ENCODE measurements at regions not wholly inside any gene's neighbourhood (a gene's known extent, or its start where the extent isn't known, plus 50 kb on each side); places are given as distances from the start of the nearest gene placed in this dataset.

DNA sequence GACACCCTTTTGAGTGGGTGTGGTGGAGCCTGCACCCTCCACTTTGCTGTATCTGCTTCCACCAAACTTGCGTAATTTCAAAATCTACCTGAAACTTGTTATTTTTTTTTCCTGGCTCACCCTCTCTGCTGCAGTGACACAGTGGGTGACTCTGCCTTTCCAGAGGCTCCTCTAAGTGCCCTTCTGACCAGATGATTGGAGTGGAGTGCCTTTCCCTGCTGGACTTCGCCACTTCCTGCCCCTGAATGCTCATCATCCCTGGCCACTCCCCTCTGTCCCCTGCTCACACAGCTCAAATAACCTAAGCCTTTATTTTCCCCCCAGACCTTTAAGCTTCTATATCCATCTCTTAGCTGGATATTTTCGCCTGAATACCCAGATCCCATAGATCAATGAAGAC, 777.5 kb upstream of the ID2 start:
- Histone ChIP-seq H3K9me3 (ENCODE audit: control insufficient read depth, low read length) (no peaks in the 10 kb centered on the region), H3K27me3 (ENCODE audit: control insufficient read depth, insufficient read depth, low read length, poor library complexity, severe bottlenecking) (no peaks in the 10 kb centered on the region), H3K4me3 (ENCODE audit: low read length) (no peak overlapping the region), H3K4me1 (ENCODE audit: control insufficient read depth, insufficient read depth, low read length) (peaks cover 9% of the 10 kb centered on the region), H3K36me3 (ENCODE audit: control insufficient read depth, insufficient read depth, low read length) (no peaks in the 10 kb centered on the region), H3K9ac (ENCODE audit: extremely low read depth, low read length, poor library complexity, severe bottlenecking) (no peak overlapping the region), H3K27ac (ENCODE audit: low read depth, low read length) (no peak overlapping the region)
- Mint-ChIP-seq H3K36me3 (ENCODE audit: low read depth) (no peaks in the 10 kb centered on the region), H3K27ac (no peak overlapping the region), H3K9me3 (no peaks in the 10 kb centered on the region), H3K4me3 (no peak overlapping the region), H3K27me3 (ENCODE audit: insufficient read depth) (peaks cover 3% of the 10 kb centered on the region), H3K4me1 (peaks cover 21% of the 10 kb centered on the region)
- TF ChIP-seq, protein P1, sequence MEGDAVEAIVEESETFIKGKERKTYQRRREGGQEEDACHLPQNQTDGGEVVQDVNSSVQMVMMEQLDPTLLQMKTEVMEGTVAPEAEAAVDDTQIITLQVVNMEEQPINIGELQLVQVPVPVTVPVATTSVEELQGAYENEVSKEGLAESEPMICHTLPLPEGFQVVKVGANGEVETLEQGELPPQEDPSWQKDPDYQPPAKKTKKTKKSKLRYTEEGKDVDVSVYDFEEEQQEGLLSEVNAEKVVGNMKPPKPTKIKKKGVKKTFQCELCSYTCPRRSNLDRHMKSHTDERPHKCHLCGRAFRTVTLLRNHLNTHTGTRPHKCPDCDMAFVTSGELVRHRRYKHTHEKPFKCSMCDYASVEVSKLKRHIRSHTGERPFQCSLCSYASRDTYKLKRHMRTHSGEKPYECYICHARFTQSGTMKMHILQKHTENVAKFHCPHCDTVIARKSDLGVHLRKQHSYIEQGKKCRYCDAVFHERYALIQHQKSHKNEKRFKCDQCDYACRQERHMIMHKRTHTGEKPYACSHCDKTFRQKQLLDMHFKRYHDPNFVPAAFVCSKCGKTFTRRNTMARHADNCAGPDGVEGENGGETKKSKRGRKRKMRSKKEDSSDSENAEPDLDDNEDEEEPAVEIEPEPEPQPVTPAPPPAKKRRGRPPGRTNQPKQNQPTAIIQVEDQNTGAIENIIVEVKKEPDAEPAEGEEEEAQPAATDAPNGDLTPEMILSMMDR (conservative IDR thresholded peaks at IDR 0.05) = no peak
- DNase-seq = no peak
- 93 to 100% methylated on average over 3 of the region's 3 CpGs for WGBS, 2 experiments (ENCODE audit: insufficient coverage in 1 of 2, insufficient read length in 1 of 2)

DNA sequence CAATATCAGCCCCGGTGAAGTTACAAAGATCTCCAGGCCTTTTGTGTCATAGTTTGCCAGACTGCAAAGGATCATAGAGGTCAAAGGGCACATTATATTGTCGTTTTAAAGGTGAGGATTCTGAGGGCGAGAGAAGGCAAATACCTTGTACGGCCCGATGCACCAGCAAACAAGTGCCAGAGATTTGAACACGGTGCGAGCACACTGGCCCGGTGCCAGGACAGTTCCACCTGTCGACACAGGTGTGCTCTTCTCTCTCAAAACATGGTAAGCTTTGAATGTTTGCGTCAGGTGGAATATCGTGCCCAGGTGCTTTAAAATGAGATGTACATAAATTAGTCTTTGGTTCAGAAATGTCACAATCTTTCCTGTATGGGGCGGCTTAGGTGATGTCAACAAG, 776.1 kb upstream of the ID2 start:
- no peaks in the 10 kb centered on the region for H3K4me1 ChIP-seq (ENCODE audit: control insufficient read depth, insufficient read depth, low read length)
- H3K36me3 ChIP-seq (ENCODE audit: control insufficient read depth, insufficient read depth, low read length) = no peaks in the 10 kb centered on the region
- no peaks in the 10 kb centered on the region for H3K9me3 ChIP-seq (ENCODE audit: control insufficient read depth, low read length)
- no peak overlapping the region for H3K9ac ChIP-seq (ENCODE audit: extremely low read depth, low read length, poor library complexity, severe bottlenecking)
- no peaks in the 10 kb centered on the region for H3K9me3 Mint-ChIP-seq
- 94 to 98% methylated on average over 12 of the region's 12 CpGs for WGBS, 2 experiments (ENCODE audit: insufficient coverage in 1 of 2, insufficient read length in 1 of 2)
- DNase-seq = no peak
- no peaks in the 10 kb centered on the region for H3K27me3 ChIP-seq (ENCODE audit: control insufficient read depth, insufficient read depth, low read length, poor library complexity, severe bottlenecking)
- no peaks in the 10 kb centered on the region for H3K36me3 Mint-ChIP-seq (ENCODE audit: low read depth)
- peaks cover 3% of the 10 kb centered on the region for H3K27me3 Mint-ChIP-seq (ENCODE audit: insufficient read depth)
- no peak overlapping the region for H3K4me3 Mint-ChIP-seq
- TF ChIP-seq, protein P1 (conservative IDR thresholded peaks at IDR 0.05) = no peak
- no peak overlapping the region for H3K27ac ChIP-seq (ENCODE audit: low read depth, low read length)
- no peak overlapping the region for H3K4me3 ChIP-seq (ENCODE audit: low read length)
- H3K4me1 Mint-ChIP-seq = peaks cover 6% of the 10 kb centered on the region
- no peak overlapping the region for H3K27ac Mint-ChIP-seq

DNA sequence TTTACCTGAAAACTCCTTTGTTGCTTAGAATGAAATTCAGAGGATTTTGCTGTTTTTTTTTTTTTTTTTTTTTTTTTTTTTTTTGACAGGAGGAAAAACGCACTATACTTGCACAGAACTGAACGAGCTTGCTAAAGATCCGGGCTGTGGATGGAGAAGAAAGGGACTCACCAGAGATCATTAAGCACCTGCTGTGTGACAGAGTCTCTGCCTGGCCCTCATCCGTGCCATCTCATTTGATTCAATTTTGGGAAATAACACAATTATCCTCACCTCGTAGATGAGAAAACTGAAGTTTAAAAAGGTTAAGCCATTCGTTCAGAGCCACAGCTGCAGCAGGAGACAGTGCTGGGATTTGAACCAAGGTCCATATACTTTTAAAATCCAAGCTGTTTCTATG, 775.4 kb upstream of the ID2 start:
- H3K9me3 ChIP-seq (ENCODE audit: control insufficient read depth, low read length) = no peaks in the 10 kb centered on the region
- no peak overlapping the region for H3K4me3 ChIP-seq (ENCODE audit: low read length)
- no peaks in the 10 kb centered on the region for H3K9me3 Mint-ChIP-seq
- H3K27ac ChIP-seq (ENCODE audit: low read depth, low read length) = no peak overlapping the region
- no peak overlapping the region for H3K4me3 Mint-ChIP-seq
- peaks cover 3% of the 10 kb centered on the region for H3K27me3 Mint-ChIP-seq (ENCODE audit: insufficient read depth)
- 92 to 100% methylated on average over 1 to 6 of the region's 6 CpGs for WGBS, 2 experiments (ENCODE audit: insufficient coverage in 1 of 2, insufficient read length in 1 of 2)
- no peak overlapping the region for H3K9ac ChIP-seq (ENCODE audit: extremely low read depth, low read length, poor library complexity, severe bottlenecking)
- no peaks in the 10 kb centered on the region for H3K27me3 ChIP-seq (ENCODE audit: control insufficient read depth, insufficient read depth, low read length, poor library complexity, severe bottlenecking)
- no peak overlapping the region for H3K27ac Mint-ChIP-seq
- TF ChIP-seq, protein P1 (conservative IDR thresholded peaks at IDR 0.05) = no peak
- H3K4me1 Mint-ChIP-seq = peaks cover 4% of the 10 kb centered on the region
- H3K36me3 ChIP-seq (ENCODE audit: control insufficient read depth, insufficient read depth, low read length) = no peaks in the 10 kb centered on the region
- no peak for DNase-seq
- no peaks in the 10 kb centered on the region for H3K4me1 ChIP-seq (ENCODE audit: control insufficient read depth, insufficient read depth, low read length)
- no peaks in the 10 kb centered on the region for H3K36me3 Mint-ChIP-seq (ENCODE audit: low read depth)

Data from endodermal cell (in vitro differentiated cells).